HEK293T (cell line): ENCODE measurements at regions not wholly inside any gene's neighbourhood (a gene's known extent, or its start where the extent isn't known, plus 50 kb on each side); places are given as distances from the start of the nearest gene placed in this dataset.

Experiments
- CTCF ChIA-PET: fragments of 350-600 bp; formaldehyde crosslinking; extraction: SDS; loops from one replicate; lab custom pipeline; 2021; ENCODE audit warnings: antibody characterized with exemption, inconsistent platforms; lab: Yijun Ruan, JAX
- POLR2A ChIA-PET: fragments of 350-600 bp; formaldehyde crosslinking; extraction: SDS; loops from one replicate; lab custom pipeline; 2020; ENCODE audit warnings: antibody characterized with exemption, inconsistent platforms; lab: Yijun Ruan, JAX
- DNase-seq: peaks from one replicate; pipeline ENCODE4 v3.0.0; 2012; ENCODE audit warnings: mixed read lengths; ENCODE audit errors: extremely low spot score
- ARNT ChIP-seq: fragments of 450-650 bp; IDR thresholded peaks from 2 replicates; pipeline ENCODE4 v1.6.1; 2017; ENCODE audit warnings: mild to moderate bottlenecking
- BHLHE40 ChIP-seq: fragments of 450-650 bp; IDR thresholded peaks from 2 replicates; pipeline ENCODE4 v1.6.1; 2016; ENCODE audit warnings: mild to moderate bottlenecking, moderate library complexity, borderline replicate concordance
- CTBP1 ChIP-seq: fragments of 450-650 bp; IDR thresholded peaks from 2 replicates; pipeline ENCODE4 v1.6.1; 2016; ENCODE audit warnings: borderline replicate concordance
- ELF4 ChIP-seq: fragments of 450-650 bp; IDR thresholded peaks from 2 replicates; pipeline ENCODE4 v1.6.1; 2017; ENCODE audit warnings: antibody characterized with exemption
- FOXA1 ChIP-seq: fragments of 450-650 bp; IDR thresholded peaks from 2 replicates; pipeline ENCODE4 v1.6.1; 2016; ENCODE audit warnings: mild to moderate bottlenecking
- FOXK2 ChIP-seq: fragments of 450-650 bp; IDR thresholded peaks from 2 replicates; pipeline ENCODE4 v1.6.1; 2016; ENCODE audit warnings: mild to moderate bottlenecking
- FOXM1 ChIP-seq: fragments of 450-650 bp; IDR thresholded peaks from 2 replicates; pipeline ENCODE4 v1.6.1; 2017; ENCODE audit warnings: mild to moderate bottlenecking, borderline replicate concordance
- HDGF ChIP-seq: fragments of 450-650 bp; IDR thresholded peaks from 2 replicates; pipeline ENCODE4 v1.6.1; 2017; ENCODE audit warnings: antibody characterized with exemption, borderline replicate concordance
- L3MBTL2 ChIP-seq: fragments of 450-650 bp; conservative IDR thresholded peaks from 2 replicates; pipeline ENCODE4 v1.6.1; 2016; ENCODE audit warnings: mild to moderate bottlenecking
- LEF1 ChIP-seq: fragments of 450-650 bp; IDR thresholded peaks from 2 replicates; pipeline ENCODE4 v1.6.1; 2017; ENCODE audit warnings: mild to moderate bottlenecking, borderline replicate concordance
- NFRKB ChIP-seq: fragments of 450-650 bp; IDR thresholded peaks from 2 replicates; pipeline ENCODE4 v1.6.1; 2016; ENCODE audit warnings: mild to moderate bottlenecking, moderate library complexity
- PKNOX1 ChIP-seq: fragments of 450-650 bp; IDR thresholded peaks from 2 replicates; pipeline ENCODE4 v1.6.1; 2016
- SP1 ChIP-seq: fragments of 450-650 bp; IDR thresholded peaks from 2 replicates; pipeline ENCODE4 v1.6.1; 2017
- SUZ12 ChIP-seq: fragments of 450-650 bp; IDR thresholded peaks from 2 replicates; pipeline ENCODE4 v1.6.1; 2016; ENCODE audit warnings: mild to moderate bottlenecking
- TARDBP ChIP-seq: fragments of 450-650 bp; IDR thresholded peaks from 2 replicates; pipeline ENCODE4 v1.6.1; 2016
- ZNF384 ChIP-seq: fragments of 450-650 bp; IDR thresholded peaks from 2 replicates; pipeline ENCODE4 v1.6.1; 2016

- no peak for TF ChIP-seq L3MBTL2
- TF ChIP-seq LEF1 = no peak
- TF ChIP-seq ELF4 = no peak
- TF ChIP-seq ZNF384 = no peak
- TF ChIP-seq CTBP1 = no peak
- TF ChIP-seq TARDBP = no peak
- no peak for TF ChIP-seq SP1
- no peak for TF ChIP-seq PKNOX1
- no peak for TF ChIP-seq ARNT
- TF ChIP-seq HDGF = no peak
- no peak for TF ChIP-seq FOXM1
- no peak for TF ChIP-seq FOXA1
- TF ChIP-seq SUZ12 = no peak
- TF ChIP-seq FOXK2 = no peak
- TF ChIP-seq BHLHE40 = no peak
- no peak for TF ChIP-seq NFRKB
- POLR2A ChIA-PET = no interaction called here
- CTCF ChIA-PET = no interaction called here
- DNase-seq = no peak
These were observed 99.8 kb upstream of the TMEM18 start for GRCh38 chr2:777051-777450.

GRCh38 chr2:776487-776886 lies 99.3 kb upstream of the TMEM18 start:
- no peak for DNase-seq
- CTCF ChIA-PET = no interaction called here
- TF ChIP-seq TARDBP (no peak), ZNF384 (no peak), PKNOX1 (0 out of 2 replicates have a peak, but pooled peaks have one; percentile 33), SUZ12 (no peak), L3MBTL2 (no peak), CTBP1 (no peak)
- POLR2A ChIA-PET = no interaction called here

GRCh38 chr2:776038-776437 lies 98.8 kb upstream of the TMEM18 start:
- no peak for DNase-seq
- POLR2A ChIA-PET = no interaction called here
- CTCF ChIA-PET = no interaction called here
- TF ChIP-seq ARNT (no peak), HDGF (no peak), PKNOX1 (no peak), LEF1 (no peak), CTBP1 (no peak), FOXA1 (no peak), FOXM1 (no peak), NFRKB (no peak), BHLHE40 (no peak), SP1 (no peak), TARDBP (no peak)

GRCh38 chr2:774436-774835 lies 97.2 kb upstream of the TMEM18 start:
- ChIA-PET CTCF (no interaction called here), POLR2A (no interaction called here)
- no peak for DNase-seq
- TF ChIP-seq FOXA1 (no peak), ARNT (no peak), CTBP1 (no peak), FOXM1 (no peak)

- TF ChIP-seq ARNT (no peak), L3MBTL2 (no peak), SP1 (no peak), HDGF (no peak), CTBP1 (no peak), BHLHE40 (no peak), ZNF384 (no peak), SUZ12 (no peak)
- DNase-seq = no peak
- CTCF ChIA-PET = no interaction called here
- POLR2A ChIA-PET = no interaction called here
These were observed 96.3 kb upstream of the TMEM18 start for GRCh38 chr2:773256-774160.

GRCh38 chr2:771538-771937 lies 94.3 kb upstream of the TMEM18 start:
- ChIA-PET POLR2A (no interaction called here), CTCF (no interaction called here)
- TF ChIP-seq ELF4 (no peak), NFRKB (no peak), LEF1 (no peak), SP1 (no peak)
- no peak for DNase-seq

- POLR2A ChIA-PET = no interaction called here
- DNase-seq = no peak
- no peak for TF ChIP-seq L3MBTL2
- TF ChIP-seq CTBP1 = no peak
- no peak for TF ChIP-seq LEF1
- no peak for TF ChIP-seq SP1
- no peak for TF ChIP-seq ELF4
- no peak for TF ChIP-seq ARNT
- no peak for TF ChIP-seq FOXM1
- no peak for TF ChIP-seq BHLHE40
- no peak for TF ChIP-seq ZNF384
- no peak for TF ChIP-seq HDGF
- TF ChIP-seq SUZ12 = no peak
- TF ChIP-seq NFRKB = no peak
- no peak for TF ChIP-seq PKNOX1
- no peak for TF ChIP-seq TARDBP
- TF ChIP-seq FOXA1 = no peak
- no peak for TF ChIP-seq FOXK2
- CTCF ChIA-PET = no interaction called here
These were observed 93.6 kb upstream of the TMEM18 start for GRCh38 chr2:770776-771175.
